Activated T-cell treated with anti-CD3 and anti-CD28 coated beads, Interleukin-2, amount 50 U/mL, for 24 hours (primary cell): ENCODE measurements at regions not wholly inside any gene's neighbourhood (a gene's known extent, or its start where the extent isn't known, plus 50 kb on each side); places are given as distances from the start of the nearest gene placed in this dataset.

Source experiments
- DNase-seq: peaks from one replicate; pipeline ENCODE4 v3.0.0-alpha.2; 2020
- H3K27ac Mint-ChIP-seq: 2 replicates; pipeline ENCODE4 v1.8.0; 2020; ENCODE audit warnings: mild to moderate bottlenecking, mixed read lengths
- H3K27me3 Mint-ChIP-seq: 2 replicates; pipeline ENCODE4 v1.8.0; 2020; ENCODE audit warnings: mixed read lengths
- H3K36me3 Mint-ChIP-seq: 2 replicates; pipeline ENCODE4 v1.8.0; 2020; ENCODE audit warnings: low read depth, mixed read lengths
- H3K4me1 Mint-ChIP-seq: 2 replicates; pipeline ENCODE4 v1.8.0; 2020; ENCODE audit warnings: low read depth, mixed read lengths
- H3K4me3 Mint-ChIP-seq: 2 replicates; pipeline ENCODE4 v1.8.0; 2020; ENCODE audit warnings: mild to moderate bottlenecking, moderate library complexity, mixed read lengths
- H3K9me3 Mint-ChIP-seq: 2 replicates; pipeline ENCODE4 v1.8.0; 2020; ENCODE audit warnings: mixed read lengths

DNA sequence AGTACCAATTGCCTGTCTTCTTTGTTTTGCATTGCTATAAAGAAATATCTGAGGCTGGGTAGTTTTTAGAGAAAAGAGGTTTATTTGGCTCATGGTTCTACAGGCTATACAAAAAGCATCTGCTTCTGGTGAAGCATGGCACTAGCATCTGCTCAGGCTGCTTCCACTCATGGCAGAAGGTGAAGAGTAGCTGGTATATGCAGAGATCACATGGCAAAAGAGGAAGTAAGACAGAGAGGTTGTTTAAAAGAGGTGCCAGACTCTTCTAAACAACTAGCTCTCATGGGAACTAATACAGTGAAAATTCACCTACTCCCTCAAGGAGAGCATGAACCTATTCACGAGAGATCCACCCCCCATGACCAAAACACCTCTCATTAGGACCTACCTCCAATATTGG is 56.7 kb upstream of the GUCA2B start:
- DNase-seq, result no peak
- Mint-ChIP-seq H3K4me3 (no peak overlapping the region), H3K36me3 (no peaks in the 10 kb centered on the region), H3K4me1 (no peaks in the 10 kb centered on the region), H3K27me3 (peaks cover 43% of the 10 kb centered on the region), H3K9me3 (peaks cover 9% of the 10 kb centered on the region), H3K27ac (no peak overlapping the region)

DNA sequence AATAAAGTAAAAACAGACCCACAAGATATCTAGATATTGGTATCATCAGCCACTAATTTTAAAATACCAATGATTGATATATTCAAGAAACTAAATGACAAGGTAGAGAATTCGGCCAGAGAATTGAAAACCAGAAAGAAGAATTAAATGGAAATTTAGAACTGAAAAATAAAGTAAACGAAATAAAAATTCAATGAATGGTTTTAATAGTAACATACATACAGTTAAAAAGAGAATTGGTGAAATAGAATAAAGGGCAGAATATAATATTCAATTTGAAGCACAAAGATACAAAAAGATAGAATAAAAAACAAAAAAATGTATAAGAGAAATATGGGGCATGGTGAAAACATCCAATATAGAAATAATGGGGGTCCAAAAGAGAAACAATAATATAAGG is 64.0 kb upstream of the GUCA2B start:
- peaks cover 28% of the 10 kb centered on the region for H3K27me3 Mint-ChIP-seq
- H3K27ac Mint-ChIP-seq, result no peak overlapping the region
- peaks cover 17% of the 10 kb centered on the region for H3K9me3 Mint-ChIP-seq
- H3K4me1 Mint-ChIP-seq, result peaks cover 1% of the 10 kb centered on the region
- H3K4me3 Mint-ChIP-seq, result no peak overlapping the region
- no peaks in the 10 kb centered on the region for H3K36me3 Mint-ChIP-seq
- no peak for DNase-seq

GRCh38 chr1:42086146-42086545 is 67.1 kb upstream of the GUCA2B start:
- Mint-ChIP-seq H3K27me3 (peaks cover 25% of the 10 kb centered on the region), H3K4me1 (peaks cover 1% of the 10 kb centered on the region), H3K27ac (no peak overlapping the region), H3K9me3 (peaks cover 16% of the 10 kb centered on the region), H3K36me3 (no peaks in the 10 kb centered on the region), H3K4me3 (no peak overlapping the region)
- DNase-seq, result no peak

DNA sequence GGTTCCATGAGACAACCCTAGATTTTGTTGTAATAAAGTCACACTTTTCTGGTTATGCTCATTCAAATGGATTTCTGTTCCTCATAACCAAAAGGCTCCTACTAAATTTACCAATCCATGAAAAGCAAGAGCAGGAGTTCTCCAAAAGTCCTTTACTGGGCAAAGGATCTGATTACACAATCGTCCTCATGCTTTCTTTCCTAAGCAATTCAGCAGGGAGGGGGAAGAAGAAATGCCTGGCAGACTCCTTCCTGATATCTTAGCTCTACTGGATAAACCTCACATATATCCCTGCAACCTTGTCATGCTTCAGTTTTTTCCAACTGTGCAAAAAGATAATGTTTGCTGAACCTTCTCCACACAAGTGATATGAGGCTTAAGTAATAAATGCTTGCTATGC is 67.6 kb upstream of the GUCA2B start:
- peaks cover 1% of the 10 kb centered on the region for H3K4me1 Mint-ChIP-seq
- H3K27ac Mint-ChIP-seq, result no peak overlapping the region
- peaks cover 17% of the 10 kb centered on the region for H3K9me3 Mint-ChIP-seq
- H3K4me3 Mint-ChIP-seq, result no peak overlapping the region
- no peaks in the 10 kb centered on the region for H3K36me3 Mint-ChIP-seq
- no peak for DNase-seq
- peaks cover 26% of the 10 kb centered on the region for H3K27me3 Mint-ChIP-seq

DNA sequence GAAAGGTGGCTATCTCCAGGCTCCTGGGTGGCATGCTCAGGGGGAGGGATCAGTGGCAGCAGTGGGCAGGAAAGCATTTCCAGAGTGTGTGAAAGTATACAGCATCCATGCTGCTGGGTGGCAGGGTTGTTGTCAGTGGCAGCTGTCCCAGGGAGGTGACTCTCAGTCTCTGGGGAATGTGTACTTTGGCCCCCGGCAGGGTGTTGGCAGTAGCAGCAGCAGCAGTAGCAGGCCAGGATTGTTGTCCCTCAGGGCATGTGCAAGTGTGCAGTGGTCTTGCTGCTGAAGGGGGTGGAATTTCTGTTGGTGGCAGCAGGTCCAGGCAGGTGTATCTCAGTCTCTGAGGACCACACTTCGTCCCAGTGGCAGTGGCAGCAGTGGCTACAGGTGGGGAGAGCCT is 71.7 kb upstream of the GUCA2B start:
- peaks cover 17% of the 10 kb centered on the region for H3K9me3 Mint-ChIP-seq
- H3K27ac Mint-ChIP-seq, result peak overlapping the region; percentile 7
- peaks cover 1% of the 10 kb centered on the region for H3K4me1 Mint-ChIP-seq
- no peak overlapping the region for H3K4me3 Mint-ChIP-seq
- peaks cover 26% of the 10 kb centered on the region for H3K27me3 Mint-ChIP-seq
- DNase-seq, result no peak
- H3K36me3 Mint-ChIP-seq, result no peaks in the 10 kb centered on the region

- DNase-seq, result no peak
- peaks cover 11% of the 10 kb centered on the region for H3K9me3 Mint-ChIP-seq
- peaks cover 39% of the 10 kb centered on the region for H3K27me3 Mint-ChIP-seq
- no peaks in the 10 kb centered on the region for H3K4me1 Mint-ChIP-seq
- no peak overlapping the region for H3K27ac Mint-ChIP-seq
- H3K36me3 Mint-ChIP-seq, result no peaks in the 10 kb centered on the region
- no peak overlapping the region for H3K4me3 Mint-ChIP-seq
These were observed 78.0 kb upstream of the GUCA2B start for GRCh38 chr1:42075179-42075578.

- H3K4me3 Mint-ChIP-seq, result no peak overlapping the region
- H3K36me3 Mint-ChIP-seq, result no peaks in the 10 kb centered on the region
- no peaks in the 10 kb centered on the region for H3K9me3 Mint-ChIP-seq
- no peak for DNase-seq
- H3K27me3 Mint-ChIP-seq, result peaks cover 39% of the 10 kb centered on the region
- H3K4me1 Mint-ChIP-seq, result no peaks in the 10 kb centered on the region
- no peak overlapping the region for H3K27ac Mint-ChIP-seq
These were observed 82.2 kb upstream of the GUCA2B start for GRCh38 chr1:42070996-42071395.

DNA sequence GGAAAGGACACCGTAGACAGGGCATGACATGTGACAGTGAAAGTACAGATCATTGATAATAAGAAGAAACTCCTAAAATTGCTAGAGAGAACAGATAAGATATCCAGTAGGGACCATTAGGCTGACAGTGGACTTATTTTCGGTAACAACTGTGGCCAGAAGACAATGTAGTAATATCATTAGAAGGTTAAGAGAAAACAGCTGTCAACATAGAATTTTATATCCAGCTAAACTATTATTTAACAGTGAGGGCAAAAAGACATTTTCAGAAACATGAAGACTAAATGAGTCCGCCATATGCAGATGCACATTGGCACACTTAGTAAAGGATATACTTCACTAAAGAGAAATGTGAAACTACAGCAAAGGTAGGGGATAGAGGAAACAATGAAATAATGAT is 95.4 kb upstream of the GUCA2B start:
- peaks cover 65% of the 10 kb centered on the region for H3K27me3 Mint-ChIP-seq
- no peak for DNase-seq
- peaks cover 2% of the 10 kb centered on the region for H3K36me3 Mint-ChIP-seq
- H3K4me1 Mint-ChIP-seq, result peaks cover 4% of the 10 kb centered on the region
- H3K9me3 Mint-ChIP-seq, result peaks cover 10% of the 10 kb centered on the region
- H3K4me3 Mint-ChIP-seq, result no peak overlapping the region
- no peak overlapping the region for H3K27ac Mint-ChIP-seq

GRCh38 chr1:42056460-42056859 is 96.8 kb upstream of the GUCA2B start:
- peaks cover 10% of the 10 kb centered on the region for H3K9me3 Mint-ChIP-seq

DNA sequence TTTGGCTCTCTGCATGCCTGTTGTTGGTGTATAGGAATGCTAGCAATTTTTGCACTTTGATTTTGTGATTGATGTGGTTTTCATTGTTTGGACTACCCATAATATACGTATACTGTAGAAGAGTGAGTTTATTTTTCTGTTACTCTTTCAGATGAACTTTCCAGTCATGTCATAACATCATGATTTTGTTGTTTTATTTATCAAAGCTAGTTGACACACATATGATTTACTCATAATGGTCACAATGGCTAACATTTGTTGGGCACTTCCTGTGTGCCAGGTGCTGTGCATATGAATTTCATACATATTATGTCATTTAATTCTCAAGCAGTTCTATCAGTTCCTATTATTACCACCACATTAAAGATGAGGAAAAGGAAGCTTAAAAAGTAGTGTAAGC is 98.1 kb upstream of the GUCA2B start:
- H3K27me3 Mint-ChIP-seq, result peaks cover 65% of the 10 kb centered on the region

More at GRCh38 chr1:42056460-42056859, 96.8 kb upstream of the GUCA2B start:
- peaks cover 63% of the 10 kb centered on the region for H3K27me3 Mint-ChIP-seq
- H3K27ac Mint-ChIP-seq, result no peak overlapping the region
- H3K36me3 Mint-ChIP-seq, result peaks cover 2% of the 10 kb centered on the region
- DNase-seq, result no peak
- no peak overlapping the region for H3K4me3 Mint-ChIP-seq
- peaks cover 9% of the 10 kb centered on the region for H3K4me1 Mint-ChIP-seq

DNA sequence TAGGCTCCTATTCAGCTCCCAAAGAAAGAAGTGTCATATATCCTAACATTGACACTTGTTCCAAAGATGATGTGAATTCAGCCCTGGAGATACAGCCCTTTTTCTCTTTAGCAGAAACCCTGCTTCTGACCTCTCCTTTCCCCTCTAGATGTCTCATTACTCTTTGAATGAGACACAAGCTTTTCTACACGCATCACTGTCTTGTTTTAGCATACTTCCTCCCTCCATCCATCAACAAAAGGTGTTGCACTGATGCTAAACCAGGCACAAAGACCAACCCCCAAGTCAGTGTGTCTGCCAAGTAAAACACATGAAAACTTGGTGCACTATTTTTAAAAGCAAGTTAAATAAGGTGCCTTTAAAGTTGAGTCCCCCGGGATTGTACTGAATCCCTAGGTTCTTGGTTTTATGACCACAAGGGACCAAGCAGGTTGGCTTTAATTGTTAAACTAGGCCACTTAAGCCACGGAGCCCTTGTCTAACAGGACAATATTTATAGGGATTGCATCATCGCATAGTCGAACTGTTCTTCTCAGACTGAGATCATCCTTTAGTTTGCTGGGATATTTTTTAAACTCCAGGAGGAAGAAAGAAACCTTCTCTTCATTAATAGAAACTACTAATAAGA is 101.0 kb upstream of the GUCA2B start:
- H3K27ac Mint-ChIP-seq, result no peak overlapping the region
- no peak for DNase-seq
- H3K4me1 Mint-ChIP-seq, result peaks cover 9% of the 10 kb centered on the region
- H3K4me3 Mint-ChIP-seq, result no peak overlapping the region
- H3K36me3 Mint-ChIP-seq, result no peaks in the 10 kb centered on the region
- peaks cover 73% of the 10 kb centered on the region for H3K27me3 Mint-ChIP-seq
- H3K9me3 Mint-ChIP-seq, result peaks cover 3% of the 10 kb centered on the region

More for the DNA sequence above, 98.1 kb upstream of the GUCA2B start:
- H3K4me3 Mint-ChIP-seq, result no peak overlapping the region
- H3K9me3 Mint-ChIP-seq, result peaks cover 10% of the 10 kb centered on the region
- no peak overlapping the region for H3K27ac Mint-ChIP-seq
- DNase-seq, result no peak
- H3K4me1 Mint-ChIP-seq, result peaks cover 9% of the 10 kb centered on the region
- peaks cover 2% of the 10 kb centered on the region for H3K36me3 Mint-ChIP-seq

- peaks cover 39% of the 10 kb centered on the region for H3K27me3 Mint-ChIP-seq
These were observed 105.7 kb upstream of the GUCA2B start for GRCh38 chr1:42047508-42047880.

GRCh38 chr1:42046761-42047507 is 106.3 kb upstream of the GUCA2B start:
- H3K4me1 Mint-ChIP-seq, result no peaks in the 10 kb centered on the region
- H3K27ac Mint-ChIP-seq, result no peak overlapping the region
- H3K36me3 Mint-ChIP-seq, result no peaks in the 10 kb centered on the region
- no peak overlapping the region for H3K4me3 Mint-ChIP-seq
- no peaks in the 10 kb centered on the region for H3K9me3 Mint-ChIP-seq
- no peak for DNase-seq
- H3K27me3 Mint-ChIP-seq, result peaks cover 33% of the 10 kb centered on the region

More at GRCh38 chr1:42047508-42047880, 105.7 kb upstream of the GUCA2B start:
- H3K4me3 Mint-ChIP-seq, result no peak overlapping the region
- H3K27ac Mint-ChIP-seq, result no peak overlapping the region
- peaks cover 3% of the 10 kb centered on the region for H3K4me1 Mint-ChIP-seq
- DNase-seq, result no peak
- H3K9me3 Mint-ChIP-seq, result no peaks in the 10 kb centered on the region
- H3K36me3 Mint-ChIP-seq, result no peaks in the 10 kb centered on the region

DNA sequence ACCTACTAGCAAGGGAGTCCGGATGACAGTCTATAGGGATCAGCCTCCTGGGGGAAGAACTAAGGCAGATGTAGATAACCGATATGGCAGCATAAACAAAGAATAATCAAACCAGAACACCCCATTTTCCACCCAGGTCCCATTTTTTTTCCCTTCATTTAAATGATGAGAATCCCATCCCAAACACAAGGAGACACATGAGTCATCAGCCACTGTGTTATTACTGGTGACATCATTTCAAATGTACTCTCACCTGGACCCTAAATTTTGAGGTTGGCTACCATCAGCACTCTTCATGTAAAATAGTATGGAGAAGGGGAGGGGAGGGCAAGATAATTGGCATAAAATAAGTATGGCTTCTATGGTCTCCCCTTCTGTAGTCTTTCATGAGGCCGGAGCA is 108.9 kb upstream of the GUCA2B start:
- DNase-seq, result no peak
- no peak overlapping the region for H3K27ac Mint-ChIP-seq
- peaks cover 10% of the 10 kb centered on the region for H3K27me3 Mint-ChIP-seq
- no peaks in the 10 kb centered on the region for H3K4me1 Mint-ChIP-seq
- no peaks in the 10 kb centered on the region for H3K9me3 Mint-ChIP-seq
- H3K36me3 Mint-ChIP-seq, result no peaks in the 10 kb centered on the region
- H3K4me3 Mint-ChIP-seq, result no peak overlapping the region

GRCh38 chr1:42043811-42044210 is 109.4 kb upstream of the GUCA2B start:
- DNase-seq, result no peak
- Mint-ChIP-seq H3K9me3 (no peaks in the 10 kb centered on the region), H3K27me3 (peaks cover 4% of the 10 kb centered on the region), H3K36me3 (no peaks in the 10 kb centered on the region), H3K4me1 (no peaks in the 10 kb centered on the region), H3K4me3 (no peak overlapping the region), H3K27ac (no peak overlapping the region)
